ENCODE measurements at regions not wholly inside any gene's neighbourhood (a gene's known extent, or its start where the extent isn't known, plus 50 kb on each side); places are given as distances from the start of the nearest gene placed in this dataset.

DNA sequence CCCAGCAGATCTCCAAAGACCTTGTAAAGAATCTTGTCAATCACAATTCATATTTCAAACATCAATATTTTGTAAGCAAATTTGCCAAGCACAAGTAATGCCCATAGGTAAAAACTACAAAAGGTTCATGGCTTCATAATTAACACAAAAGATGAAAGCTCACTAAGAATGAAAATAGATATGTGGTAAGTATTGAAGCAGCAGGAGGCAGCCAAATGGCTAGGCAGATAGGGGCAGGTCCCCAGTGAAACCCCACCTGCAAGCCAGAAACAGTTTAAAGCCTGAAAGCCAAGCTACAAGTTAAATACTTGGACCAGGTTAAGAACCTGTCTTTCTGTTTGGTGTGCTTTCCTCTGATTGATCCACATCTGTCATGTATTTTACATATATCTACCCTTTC lies 942.6 kb upstream of the SPRY2 start:
- intact Hi-C loops (cut with micrococcal nuclease), result no loop called here
- POLR2A ChIA-PET, result no interaction called here
- TF ChIP-seq, protein P1, sequence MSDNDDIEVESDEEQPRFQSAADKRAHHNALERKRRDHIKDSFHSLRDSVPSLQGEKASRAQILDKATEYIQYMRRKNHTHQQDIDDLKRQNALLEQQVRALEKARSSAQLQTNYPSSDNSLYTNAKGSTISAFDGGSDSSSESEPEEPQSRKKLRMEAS (IDR thresholded peaks at IDR 0.05; ENCODE audit: insufficient read depth, insufficient read length), result no peak
- TF ChIP-seq MYC (IDR thresholded peaks at IDR 0.05; ENCODE audit: low read depth, low read length) (no peak), JUN (IDR thresholded peaks at IDR 0.05; ENCODE audit: borderline replicate concordance, insufficient read depth, insufficient read length, low read depth) (no peak), EZH2 (IDR thresholded peaks at IDR 0.05; ENCODE audit: borderline replicate concordance, low read depth, low read length, severe bottlenecking) (no peak), FOS (IDR thresholded peaks at IDR 0.05; ENCODE audit: borderline replicate concordance, insufficient read depth, low read length) (no peak), GATA2 (IDR thresholded peaks at IDR 0.05; ENCODE audit: insufficient read depth, insufficient read length, low read depth, low read length) (no peak), POLR2AphosphoS5 (IDR thresholded peaks at IDR 0.05; ENCODE audit: insufficient read depth, low read depth, low read length) (no peak), POLR2A (IDR thresholded peaks at IDR 0.05; ENCODE audit: low read depth, low read length) (no peak)
- TF ChIP-seq, protein P2, sequence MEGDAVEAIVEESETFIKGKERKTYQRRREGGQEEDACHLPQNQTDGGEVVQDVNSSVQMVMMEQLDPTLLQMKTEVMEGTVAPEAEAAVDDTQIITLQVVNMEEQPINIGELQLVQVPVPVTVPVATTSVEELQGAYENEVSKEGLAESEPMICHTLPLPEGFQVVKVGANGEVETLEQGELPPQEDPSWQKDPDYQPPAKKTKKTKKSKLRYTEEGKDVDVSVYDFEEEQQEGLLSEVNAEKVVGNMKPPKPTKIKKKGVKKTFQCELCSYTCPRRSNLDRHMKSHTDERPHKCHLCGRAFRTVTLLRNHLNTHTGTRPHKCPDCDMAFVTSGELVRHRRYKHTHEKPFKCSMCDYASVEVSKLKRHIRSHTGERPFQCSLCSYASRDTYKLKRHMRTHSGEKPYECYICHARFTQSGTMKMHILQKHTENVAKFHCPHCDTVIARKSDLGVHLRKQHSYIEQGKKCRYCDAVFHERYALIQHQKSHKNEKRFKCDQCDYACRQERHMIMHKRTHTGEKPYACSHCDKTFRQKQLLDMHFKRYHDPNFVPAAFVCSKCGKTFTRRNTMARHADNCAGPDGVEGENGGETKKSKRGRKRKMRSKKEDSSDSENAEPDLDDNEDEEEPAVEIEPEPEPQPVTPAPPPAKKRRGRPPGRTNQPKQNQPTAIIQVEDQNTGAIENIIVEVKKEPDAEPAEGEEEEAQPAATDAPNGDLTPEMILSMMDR (IDR thresholded peaks at IDR 0.05; ENCODE audit: extremely low read depth in 1 of 2, insufficient read depth in 1 of 2, low read depth in 1 of 2, low read length in 2 of 2), result no peak
- CTCF ChIA-PET, result interaction anchor here (0.7 kb wide), 1 partner anchor 13 kb away, joined by 3 read pairs; no protein-coding TSS in a partner anchor
- no peak overlapping the region for H3K4me2 ChIP-seq (ENCODE audit: insufficient read depth, low read length)
- H3K4me3 ChIP-seq (replicated peaks in 1 of 3; ENCODE audit: insufficient read depth in 1 of 3, low read depth in 1 of 3, low read length in 3 of 3), result no peak overlapping the region
- H3K9ac ChIP-seq (replicated peaks; ENCODE audit: extremely low read depth, insufficient read depth, low read length), result no peak overlapping the region
- H3K36me3 ChIP-seq (ENCODE audit: control insufficient read depth in 2 of 2, extremely low read depth in 1 of 2, insufficient read depth in 2 of 2, low read length in 2 of 2), result no peaks in the 10 kb centered on the region
- H2AFZ ChIP-seq (ENCODE audit: low read depth, low read length), result no peak overlapping the region
- H4K20me1 ChIP-seq (replicated peaks; ENCODE audit: control insufficient read depth, extremely low read depth, insufficient read depth, low read length), result no peaks in the 10 kb centered on the region
- H3K4me1 ChIP-seq (ENCODE audit: control insufficient read depth, extremely low read depth, insufficient read depth, low read length), result no peaks in the 10 kb centered on the region
- no peaks in the 10 kb centered on the region for H3K79me2 ChIP-seq (ENCODE audit: control insufficient read depth, insufficient read depth, low read length)
- no peak for DNase-seq (ENCODE audit: low read depth, low spot score)
- BruUV-seq (replicated peaks), result no TSS peak
- H3K9me1 ChIP-seq (replicated peaks; ENCODE audit: control insufficient read depth, extremely low read depth, insufficient read depth, low read length), result no peaks in the 10 kb centered on the region
- FAIRE-seq, result no peak
- no peaks in the 10 kb centered on the region for H3K9me3 ChIP-seq (replicated peaks; ENCODE audit: control insufficient read depth, insufficient read depth, low read length)
- dilution Hi-C loops (cut with MboI; ENCODE audit: extremely low pct_ligation_motif_present, low sequenced_read_pairs), result no loop called here
- H3K27me3 ChIP-seq (ENCODE audit: control insufficient read depth in 2 of 2, insufficient read depth in 2 of 2, low read length in 2 of 2), result no peaks in the 10 kb centered on the region
- H3K27ac ChIP-seq (ENCODE audit: insufficient read depth, low read depth, low read length), result no peak overlapping the region

Data from endothelial cell of umbilical vein (primary cell).